ENCODE measurements at regions not wholly inside any gene's neighbourhood (a gene's known extent, or its start where the extent isn't known, plus 50 kb on each side); places are given as distances from the start of the nearest gene placed in this dataset.

DNA sequence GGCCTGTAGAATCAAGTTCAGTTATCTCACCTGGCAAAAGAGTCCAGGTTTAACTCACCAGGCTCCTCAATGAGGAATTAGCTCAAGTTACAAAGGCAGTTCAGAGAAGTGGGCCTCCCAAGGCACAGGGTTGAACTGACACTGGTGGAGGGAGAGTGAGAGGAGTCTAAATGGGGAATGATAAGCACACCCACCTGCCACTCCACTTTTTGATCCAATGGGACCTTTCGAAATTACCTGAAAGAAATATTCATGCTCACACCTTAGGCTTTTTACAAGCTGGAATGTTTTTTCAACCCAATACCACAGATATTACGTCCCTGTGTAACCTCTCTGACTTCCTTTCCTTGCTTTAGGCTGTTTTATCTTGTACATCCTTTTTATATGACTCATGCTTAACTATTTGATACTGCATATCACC, 642.7 kb upstream of the TENM4 start:
- Histone ChIP-seq H3K4me2 (ENCODE audit: insufficient read depth, insufficient read length, low read length) (no peak overlapping the region), H4K20me1 (ENCODE audit: control insufficient read depth, insufficient read depth, insufficient read length) (no peaks in the 10 kb centered on the region), H4K91ac (ENCODE audit: insufficient read length, low read depth, low read length) (no peak overlapping the region), H2BK20ac (ENCODE audit: low read depth, low read length, poor library complexity, severe bottlenecking) (no peak overlapping the region), H3K9me3 (ENCODE audit: control insufficient read depth, low read depth, low read length) (no peaks in the 10 kb centered on the region), H3K23me2 (ENCODE audit: insufficient read length, low read depth, low read length, poor library complexity, severe bottlenecking) (no peaks in the 10 kb centered on the region), H3K4ac (ENCODE audit: low read depth, low read length) (no peak overlapping the region), H3K27me3 (ENCODE audit: insufficient read depth, low read length) (no peaks in the 10 kb centered on the region), H2AFZ (ENCODE audit: low read length) (no peak overlapping the region), H3T11ph (ENCODE audit: low read length) (no peak overlapping the region), H2BK120ac (ENCODE audit: low read depth, low read length, poor library complexity, severe bottlenecking) (no peak overlapping the region), H2BK5ac (ENCODE audit: insufficient read length, low read length) (no peak overlapping the region), H2AK5ac (ENCODE audit: insufficient read length, low read length) (no peak overlapping the region), H3K18ac (ENCODE audit: insufficient read length, low read depth, low read length) (no peak overlapping the region), H3K9ac (ENCODE audit: extremely low read depth, insufficient read length, low read length) (no peak overlapping the region), H3K56ac (ENCODE audit: insufficient read length, low read depth, low read length) (no peak overlapping the region), H2BK12ac (ENCODE audit: insufficient read length, low read depth, low read length) (no peak overlapping the region), H3K27ac (ENCODE audit: insufficient read length, low read depth, low read length) (no peak overlapping the region), H3K4me1 (ENCODE audit: insufficient read depth, low read length) (no peaks in the 10 kb centered on the region), H3K79me2 (ENCODE audit: insufficient read depth, low read length) (no peaks in the 10 kb centered on the region), H4K8ac (replicated peaks; ENCODE audit: insufficient read length, low read depth, low read length) (no peak overlapping the region), H2BK15ac (ENCODE audit: low read depth, low read length) (no peak overlapping the region), H3K23ac (ENCODE audit: insufficient read length, low read depth, low read length) (no peak overlapping the region), H3K14ac (ENCODE audit: insufficient read depth, low read length) (no peak overlapping the region), H4K5ac (ENCODE audit: insufficient read length, low read depth, low read length) (no peak overlapping the region), H3K79me1 (ENCODE audit: insufficient read depth, low read depth, low read length, poor library complexity, severe bottlenecking) (no peaks in the 10 kb centered on the region)
- H3K27ac Mint-ChIP-seq, result no peak overlapping the region
- H3K9me3 Mint-ChIP-seq, result no peaks in the 10 kb centered on the region
- H3K4me3 Mint-ChIP-seq, result no peak overlapping the region
- H3K36me3 Mint-ChIP-seq (ENCODE audit: insufficient read depth in 1 of 3, low read depth in 3 of 3), result no peaks in the 10 kb centered on the region
- H3K4me1 Mint-ChIP-seq, result peaks cover 4% of the 10 kb centered on the region in 2 experiments; a peak in 1 of 4 replicates
- H3K27me3 Mint-ChIP-seq (ENCODE audit: low read depth), result no peaks in the 10 kb centered on the region
- no CpG with 5 or more reads among the region's 2 CpGs for WGBS (ENCODE audit: extremely low coverage, insufficient read length, low lambda C conversion rate)
- no peak for DNase-seq
- TF ChIP-seq CTCF (conservative IDR thresholded peaks at IDR 0.05), result no peak

Measured in H9 (cell line).